PC-9 (cell line): ENCODE measurements at regions not wholly inside any gene's neighbourhood (a gene's known extent, or its start where the extent isn't known, plus 50 kb on each side); places are given as distances from the start of the nearest gene placed in this dataset.
"Not testable (repeated sequence)": the region's sequence is repeated elsewhere in the genome, so short reads cannot be mapped to it uniquely, and the experiment has no call there.

ENCODE experiments used
- BruUV-seq: library from RNA; stranded (reverse); fragments of 400-500 nt; replicated peaks from 2 replicates; lab custom pipeline; 2021; lab: Mats Ljungman, UMichigan
- CTCF ChIA-PET: fragments of 300-600 bp; sonication (Branson Sonifier 250); formaldehyde crosslinking; loops from one replicate; lab custom pipeline; 2022; ENCODE audit warnings: antibody characterized with exemption; lab: Charles Lee
- POLR2A ChIA-PET: fragments of 300-600 bp; sonication (Branson Sonifier 250); formaldehyde crosslinking; loops from one replicate; lab custom pipeline; 2022; ENCODE audit warnings: antibody characterized with exemption; ENCODE audit not compliant: unreplicated experiment; lab: Charles Lee
- DNase-seq, 2 experiments: peaks; one replicate each; pipeline versions ENCODE4 v3.0.0 to v3.0.0-alpha.2; 2015 to 2022; ENCODE audit warnings: mixed read lengths in 1 of 2
- H2AFZ ChIP-seq: fragments of 200-600 bp; sonication (generic); 2 replicates; pipeline ENCODE4 v1.8.1; 2017; ENCODE audit warnings: antibody characterized with exemption
- H3F3A ChIP-seq: fragments of 200-600 bp; sonication (generic); 2 replicates; pipeline ENCODE4 v1.8.1; 2017; ENCODE audit warnings: antibody characterized with exemption, mild to moderate bottlenecking, low read depth; ENCODE audit not compliant: insufficient read depth
- H3K27ac ChIP-seq: fragments of 200-600 bp; sonication (generic); 2 replicates; pipeline ENCODE4 v1.6.1; 2016; ENCODE audit warnings: mixed run types
- H3K27me3 ChIP-seq: fragments of 200-600 bp; sonication (generic); 2 replicates; pipeline ENCODE4 v1.6.1; 2016; ENCODE audit warnings: low read depth, mixed run types; ENCODE audit not compliant: insufficient read depth
- H3K36me3 ChIP-seq: fragments of 200-600 bp; sonication (generic); 2 replicates; pipeline ENCODE4 v1.6.1; 2016; ENCODE audit warnings: low read depth, mixed run types
- H3K4me1 ChIP-seq: fragments of 200-600 bp; sonication (generic); replicated peaks from 2 replicates; pipeline ENCODE4 v1.6.1; 2016; ENCODE audit warnings: mixed run types; ENCODE audit not compliant: insufficient read depth
- H3K4me2 ChIP-seq: fragments of 200-600 bp; sonication (generic); 2 replicates; pipeline ENCODE4 v1.6.1; 2017; ENCODE audit warnings: mixed run types
- H3K4me3 ChIP-seq: fragments of 200-600 bp; sonication (generic); 2 replicates; pipeline ENCODE4 v1.6.1; 2016; ENCODE audit warnings: mixed run types
- H3K79me2 ChIP-seq: fragments of 200-600 bp; sonication (generic); 2 replicates; pipeline ENCODE4 v1.6.1; 2017; ENCODE audit warnings: low read depth, mixed run types
- H3K9me2 ChIP-seq: fragments of 200-600 bp; sonication (generic); 2 replicates; pipeline ENCODE4 v1.8.1; 2017; ENCODE audit warnings: mild to moderate bottlenecking; ENCODE audit not compliant: insufficient read depth
- H3K9me3 ChIP-seq: fragments of 200-600 bp; sonication (generic); 2 replicates; pipeline ENCODE4 v1.8.1; 2016; ENCODE audit warnings: low read depth; ENCODE audit not compliant: insufficient read depth
- H4K20me1 ChIP-seq: fragments of 200-600 bp; sonication (generic); 2 replicates; pipeline ENCODE4 v1.8.1; 2017; ENCODE audit not compliant: insufficient read depth
- EZH2 ChIP-seq: fragments of 200-600 bp; sonication (generic); IDR thresholded peaks from 2 replicates; pipeline ENCODE4 v1.8.0; 2017; ENCODE audit warnings: antibody characterized with exemption, low read depth
- intact Hi-C: fragments of 100-400 bp; cut with micrococcal nuclease; formaldehyde crosslinking; loops from one replicate; pipeline ENCODE4 v1.10.0; 2022; ENCODE audit not compliant: unreplicated experiment
- TF ChIP-seq, protein P1 (sequence below): fragments of 200-600 bp; sonication (generic); conservative IDR thresholded peaks from 2 replicates; pipeline ENCODE4 v1.6.1; 2017; ENCODE audit warnings: mixed run types, antibody characterized with exemption, mild to moderate bottlenecking, moderate library complexity

DNA sequence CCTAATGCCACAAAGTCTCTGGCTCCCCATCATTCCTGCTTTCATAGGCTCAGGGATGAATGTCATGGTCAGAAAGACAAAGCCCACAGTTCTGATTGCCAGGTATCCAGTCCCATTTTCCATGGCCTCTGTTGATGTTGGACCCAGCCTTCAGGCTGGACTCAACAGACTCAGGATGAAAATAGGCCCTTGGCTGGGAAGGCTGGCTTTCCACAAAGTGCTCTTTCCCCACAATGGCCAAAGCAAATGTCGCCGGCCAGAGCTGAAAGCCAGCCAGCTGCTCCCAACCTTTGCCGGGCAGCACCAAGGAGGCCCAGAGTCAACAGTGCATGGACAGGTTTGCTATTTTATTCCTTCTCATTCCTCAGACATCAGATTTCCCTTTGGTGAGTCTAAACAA is 430.1 kb upstream of the FGF16 start:
- no peak for TF ChIP-seq EZH2
- TF ChIP-seq, protein P1, sequence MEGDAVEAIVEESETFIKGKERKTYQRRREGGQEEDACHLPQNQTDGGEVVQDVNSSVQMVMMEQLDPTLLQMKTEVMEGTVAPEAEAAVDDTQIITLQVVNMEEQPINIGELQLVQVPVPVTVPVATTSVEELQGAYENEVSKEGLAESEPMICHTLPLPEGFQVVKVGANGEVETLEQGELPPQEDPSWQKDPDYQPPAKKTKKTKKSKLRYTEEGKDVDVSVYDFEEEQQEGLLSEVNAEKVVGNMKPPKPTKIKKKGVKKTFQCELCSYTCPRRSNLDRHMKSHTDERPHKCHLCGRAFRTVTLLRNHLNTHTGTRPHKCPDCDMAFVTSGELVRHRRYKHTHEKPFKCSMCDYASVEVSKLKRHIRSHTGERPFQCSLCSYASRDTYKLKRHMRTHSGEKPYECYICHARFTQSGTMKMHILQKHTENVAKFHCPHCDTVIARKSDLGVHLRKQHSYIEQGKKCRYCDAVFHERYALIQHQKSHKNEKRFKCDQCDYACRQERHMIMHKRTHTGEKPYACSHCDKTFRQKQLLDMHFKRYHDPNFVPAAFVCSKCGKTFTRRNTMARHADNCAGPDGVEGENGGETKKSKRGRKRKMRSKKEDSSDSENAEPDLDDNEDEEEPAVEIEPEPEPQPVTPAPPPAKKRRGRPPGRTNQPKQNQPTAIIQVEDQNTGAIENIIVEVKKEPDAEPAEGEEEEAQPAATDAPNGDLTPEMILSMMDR: no peak
- DNase-seq: no peak
- CTCF ChIA-PET: no interaction called here
- intact Hi-C loops: no loop called here
- H2AFZ ChIP-seq: no peak overlapping the region
- H3K27ac ChIP-seq: no peak overlapping the region
- BruUV-seq: no TSS peak
- H4K20me1 ChIP-seq: no peaks in the 10 kb centered on the region
- no peaks in the 10 kb centered on the region for H3F3A ChIP-seq
- H3K9me3 ChIP-seq: no peaks in the 10 kb centered on the region
- H3K79me2 ChIP-seq: no peaks in the 10 kb centered on the region
- H3K4me3 ChIP-seq: no peak overlapping the region
- POLR2A ChIA-PET: no interaction called here
- no peaks in the 10 kb centered on the region for H3K4me1 ChIP-seq
- H3K9me2 ChIP-seq: no peaks in the 10 kb centered on the region
- no peak overlapping the region for H3K4me2 ChIP-seq
- no peaks in the 10 kb centered on the region for H3K27me3 ChIP-seq
- H3K36me3 ChIP-seq: no peaks in the 10 kb centered on the region

DNA sequence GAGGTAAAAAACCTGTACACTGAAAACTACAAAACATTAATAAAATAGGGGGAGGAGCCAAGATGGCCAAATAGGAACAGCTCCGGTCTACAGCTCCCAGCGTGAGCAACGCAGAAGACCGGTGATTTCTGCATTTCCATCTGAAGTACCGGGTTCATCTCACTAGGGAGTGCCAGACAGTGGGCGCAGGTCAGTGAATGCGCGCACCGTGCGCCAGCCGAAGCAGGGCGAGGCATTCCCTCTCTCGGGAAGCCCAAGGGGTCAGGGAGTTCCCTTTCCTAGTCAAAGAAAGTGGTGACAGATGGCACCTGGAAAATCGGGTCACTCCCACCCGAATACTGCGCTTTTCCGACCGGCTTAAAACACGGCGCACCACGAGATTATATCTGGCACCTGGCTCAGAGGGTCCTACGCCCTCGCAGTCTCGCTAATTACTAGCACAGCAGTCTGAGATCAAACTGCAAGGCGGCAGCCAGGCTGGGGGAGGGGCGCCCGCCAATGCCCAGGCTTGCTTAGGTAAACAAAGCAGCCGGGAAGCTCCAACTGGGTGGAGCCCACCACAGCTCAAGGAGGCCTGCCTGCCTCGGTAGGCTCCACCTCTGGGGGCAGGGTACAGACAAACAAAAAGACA is 400.9 kb upstream of the FGF16 start:
- H3K4me1 ChIP-seq, DNase-seq, H3K4me3 ChIP-seq, H3K9me3 ChIP-seq, H4K20me1 ChIP-seq, BruUV-seq, H3K9me2 ChIP-seq, CTCF ChIA-PET, H3K4me2 ChIP-seq, H3K79me2 ChIP-seq, intact Hi-C loops, H3F3A ChIP-seq, H3K36me3 ChIP-seq, H3K27ac ChIP-seq, H3K27me3 ChIP-seq, H2AFZ ChIP-seq, POLR2A ChIA-PET: not testable (repeated sequence)

DNA sequence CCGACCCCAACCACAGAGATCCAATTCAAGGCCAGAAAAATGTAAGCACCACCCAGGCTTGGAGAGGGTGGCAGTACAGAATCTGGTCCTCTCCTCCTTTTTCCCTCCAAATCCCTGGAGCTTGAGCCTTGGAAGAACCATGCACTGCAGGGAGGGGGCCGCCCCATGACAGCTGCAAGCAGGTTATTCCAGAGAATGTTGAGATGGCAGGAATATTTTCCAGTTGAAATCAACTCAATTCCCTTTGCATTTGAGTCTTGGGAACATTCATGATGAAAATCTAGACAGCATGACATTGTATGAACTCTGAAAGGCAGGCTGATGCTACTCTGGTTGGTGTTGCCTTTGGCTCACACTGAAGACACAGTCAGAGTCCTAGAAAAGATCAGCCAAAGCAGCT is 386.6 kb upstream of the FGF16 start:
- no peaks in the 10 kb centered on the region for H3K9me3 ChIP-seq
- no peaks in the 10 kb centered on the region for H3K27me3 ChIP-seq
- H3K79me2 ChIP-seq: no peaks in the 10 kb centered on the region
- intact Hi-C loops: no loop called here
- no peaks in the 10 kb centered on the region for H3K9me2 ChIP-seq
- no peak for DNase-seq
- no peak overlapping the region for H3K4me2 ChIP-seq
- no peaks in the 10 kb centered on the region for H3K36me3 ChIP-seq
- H4K20me1 ChIP-seq: no peaks in the 10 kb centered on the region
- TF ChIP-seq, protein P1: no peak
- TF ChIP-seq EZH2: no peak
- ChIA-PET CTCF (no interaction called here), POLR2A (no interaction called here)
- H3K4me3 ChIP-seq: no peak overlapping the region
- no peak overlapping the region for H3K27ac ChIP-seq
- no peaks in the 10 kb centered on the region for H3F3A ChIP-seq
- H3K4me1 ChIP-seq: no peaks in the 10 kb centered on the region
- H2AFZ ChIP-seq: no peak overlapping the region
- no TSS peak for BruUV-seq

DNA sequence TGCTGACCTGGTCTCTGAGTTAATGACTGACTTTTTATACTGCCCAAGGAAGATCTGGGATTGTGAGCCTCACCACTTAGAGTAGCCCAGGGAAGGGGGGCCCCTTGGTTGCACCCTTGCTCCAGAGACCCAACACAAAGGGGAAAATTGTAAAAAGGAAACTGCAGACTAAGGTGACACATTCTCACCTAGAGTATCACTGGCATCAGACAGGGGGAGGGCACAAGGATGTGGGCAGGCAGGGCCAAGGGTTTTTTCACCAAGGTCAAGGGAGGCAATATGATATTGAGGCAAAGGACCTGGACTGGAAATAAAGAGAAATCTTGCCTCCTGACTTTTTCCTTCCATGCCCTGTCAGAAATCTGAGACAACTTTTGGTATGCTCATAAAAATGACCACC is 386.2 kb upstream of the FGF16 start:
- Histone ChIP-seq H3K79me2 (no peaks in the 10 kb centered on the region), H3F3A (no peaks in the 10 kb centered on the region), H3K9me2 (no peaks in the 10 kb centered on the region), H3K4me3 (no peak overlapping the region), H3K36me3 (no peaks in the 10 kb centered on the region), H3K4me2 (no peak overlapping the region), H2AFZ (no peak overlapping the region), H3K27me3 (no peaks in the 10 kb centered on the region), H3K27ac (no peak overlapping the region), H3K4me1 (no peaks in the 10 kb centered on the region), H3K9me3 (no peaks in the 10 kb centered on the region), H4K20me1 (no peaks in the 10 kb centered on the region)
- BruUV-seq: no TSS peak
- TF ChIP-seq, protein P1: no peak
- TF ChIP-seq EZH2: no peak
- no peak for DNase-seq
- intact Hi-C loops: no loop called here
- CTCF ChIA-PET: no interaction called here
- POLR2A ChIA-PET: interaction anchor here (0.6 kb wide), 1 partner anchor 533 kb away, joined by 3 read pairs; no protein-coding TSS in a partner anchor
